ENCODE measurements at regions not wholly inside any gene's neighbourhood (a gene's known extent, or its start where the extent isn't known, plus 50 kb on each side); places are given as distances from the start of the nearest gene placed in this dataset.
A peak's percentile ranks its signal among the peaks of the same experiment; 100 is the strongest.

GRCh38 chr2:199019898-199020507 lies 437.7 kb downstream of the SATB2 start:
- TF ChIP-seq CTCF (IDR thresholded peaks at IDR 0.05; ENCODE audit: low read depth, low read length) = peak; percentile 55
- DNase-seq (ENCODE audit: low read depth in 2 of 2) = peak; percentile 10 to 57
- H3K4me3 ChIP-seq (replicated peaks in 1 of 2; ENCODE audit: low read depth in 2 of 2, low read length in 2 of 2) = no peak overlapping the region

- TF ChIP-seq CTCF (IDR thresholded peaks at IDR 0.05; ENCODE audit: low read depth, low read length) = no peak
- no peak overlapping the region for H3K4me3 ChIP-seq (replicated peaks in 1 of 2; ENCODE audit: low read depth in 2 of 2, low read length in 2 of 2)
- DNase-seq (ENCODE audit: low read depth in 2 of 2) = no peak
Observed at GRCh38 chr2:199018826-199019225, 438.9 kb downstream of the SATB2 start.

GRCh38 chr2:199015072-199015471 lies 442.7 kb downstream of the SATB2 start:
- H3K4me3 ChIP-seq (replicated peaks in 1 of 2; ENCODE audit: low read depth in 2 of 2, low read length in 2 of 2) = no peak overlapping the region
- TF ChIP-seq CTCF (IDR thresholded peaks at IDR 0.05; ENCODE audit: low read depth, low read length) = no peak
- no peak for DNase-seq (ENCODE audit: low read depth in 2 of 2)

GRCh38 chr2:199014226-199014625 lies 443.5 kb downstream of the SATB2 start:
- TF ChIP-seq CTCF (IDR thresholded peaks at IDR 0.05; ENCODE audit: low read depth, low read length) = no peak
- no peak for DNase-seq (ENCODE audit: low read depth in 2 of 2)
- H3K4me3 ChIP-seq (replicated peaks in 1 of 2; ENCODE audit: low read depth in 2 of 2, low read length in 2 of 2) = no peak overlapping the region

- TF ChIP-seq CTCF (IDR thresholded peaks at IDR 0.05; ENCODE audit: low read depth, low read length) = no peak
Observed at GRCh38 chr2:199011908-199012307, 445.8 kb downstream of the SATB2 start.

GRCh38 chr2:198994678-198995077 lies 463.1 kb downstream of the SATB2 start:
- DNase-seq (ENCODE audit: low read depth in 2 of 2) = no peak
- H3K4me3 ChIP-seq (replicated peaks in 1 of 2; ENCODE audit: low read depth in 2 of 2, low read length in 2 of 2) = no peak overlapping the region
- TF ChIP-seq CTCF (IDR thresholded peaks at IDR 0.05; ENCODE audit: low read depth, low read length) = no peak

More at GRCh38 chr2:199011908-199012307, 445.8 kb downstream of the SATB2 start:
- no peak for DNase-seq (ENCODE audit: low read depth in 2 of 2)
- no peak overlapping the region for H3K4me3 ChIP-seq (replicated peaks in 1 of 2; ENCODE audit: low read depth in 2 of 2, low read length in 2 of 2)

- no peak for TF ChIP-seq CTCF (IDR thresholded peaks at IDR 0.05; ENCODE audit: low read depth, low read length)
Observed at GRCh38 chr2:198991431-198991830, 466.3 kb downstream of the SATB2 start.

More at GRCh38 chr2:198991431-198991830, 466.3 kb downstream of the SATB2 start:
- H3K4me3 ChIP-seq (replicated peaks in 1 of 2; ENCODE audit: low read depth in 2 of 2, low read length in 2 of 2) = no peak overlapping the region
- no peak for DNase-seq (ENCODE audit: low read depth in 2 of 2)
